HAP-1 (cell line): ENCODE measurements at regions not wholly inside any gene's neighbourhood (a gene's known extent, or its start where the extent isn't known, plus 50 kb on each side); places are given as distances from the start of the nearest gene placed in this dataset.

Experiments used
- DNase-seq, 2 experiments: peaks; one replicate each; pipeline ENCODE4 v3.0.0-alpha.2; 2016 to 2020; ENCODE audit warnings: low spot score in 2 of 2
- H3K27me3 ChIP-seq: fragments of 250-450 bp; sonication (Bioruptor Pico); 2 replicates; pipeline ENCODE4 v1.5.1; 2020; ENCODE audit warnings: low read depth, mild to moderate bottlenecking, moderate library complexity
- H3K36me3 ChIP-seq: fragments of 250-450 bp; sonication (Bioruptor Pico); replicated peaks from 2 replicates; pipeline ENCODE4 v1.5.1; 2020; ENCODE audit warnings: mild to moderate bottlenecking
- H3K4me1 ChIP-seq: fragments of 250-450 bp; sonication (Bioruptor Pico); 2 replicates; pipeline ENCODE4 v1.5.1; 2020; ENCODE audit warnings: mild to moderate bottlenecking
- H3K4me3 ChIP-seq: fragments of 250-450 bp; sonication (Bioruptor Pico); 2 replicates; pipeline ENCODE4 v1.5.1; 2020; ENCODE audit warnings: mild to moderate bottlenecking, moderate library complexity
- H3K9me3 ChIP-seq: fragments of 250-450 bp; sonication (Bioruptor Pico); 2 replicates; pipeline ENCODE4 v1.5.1; 2020; ENCODE audit warnings: mild to moderate bottlenecking, moderate library complexity
- in situ Hi-C: fragments of 300-500 bp; cut with MboI; formaldehyde crosslinking; loops from 3 replicates; pipeline ENCODE4 v1.14.3; 2020; ENCODE audit warnings: low sequenced_read_pairs, inconsistent platforms, mixed read lengths

- Histone ChIP-seq H3K9me3 (no peaks in the 10 kb centered on the region), H3K36me3 (no peaks in the 10 kb centered on the region), H3K4me1 (peaks cover 4% of the 10 kb centered on the region; the same call in 1 of the 2 replicates), H3K4me3 (no peak overlapping the region), H3K27me3 (no peaks in the 10 kb centered on the region)
- DNase-seq, result no peak
- in situ Hi-C loops, result no loop called here
These were observed 95.6 kb upstream of the ANKEF1 start for GRCh38 chr20:9939231-9939630.

DNA sequence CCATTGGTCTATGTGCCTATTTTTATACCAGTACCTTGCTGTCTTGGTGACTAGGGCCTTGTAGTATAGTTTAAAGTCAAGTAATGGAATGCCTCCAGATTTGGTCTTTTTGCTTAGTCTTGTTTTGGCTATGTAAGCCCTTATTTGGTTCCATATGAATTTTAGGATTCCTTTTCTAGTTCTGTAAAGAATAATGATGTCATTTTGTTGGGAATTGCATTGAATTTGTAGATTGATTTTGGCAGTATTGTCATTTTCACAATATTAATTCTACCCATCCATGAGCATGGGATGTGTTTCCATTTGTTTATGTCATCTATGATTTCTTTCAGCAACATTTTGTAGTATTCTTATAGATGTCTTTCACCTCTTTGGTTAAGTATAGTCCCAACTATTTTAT lies 96.4 kb upstream of the PAK5 start:
- Histone ChIP-seq H3K4me1 (no peaks in the 10 kb centered on the region), H3K36me3 (no peaks in the 10 kb centered on the region), H3K4me3 (no peak overlapping the region), H3K27me3 (no peaks in the 10 kb centered on the region), H3K9me3 (no peaks in the 10 kb centered on the region)
- in situ Hi-C loops, result no loop called here
- DNase-seq, result no peak

DNA sequence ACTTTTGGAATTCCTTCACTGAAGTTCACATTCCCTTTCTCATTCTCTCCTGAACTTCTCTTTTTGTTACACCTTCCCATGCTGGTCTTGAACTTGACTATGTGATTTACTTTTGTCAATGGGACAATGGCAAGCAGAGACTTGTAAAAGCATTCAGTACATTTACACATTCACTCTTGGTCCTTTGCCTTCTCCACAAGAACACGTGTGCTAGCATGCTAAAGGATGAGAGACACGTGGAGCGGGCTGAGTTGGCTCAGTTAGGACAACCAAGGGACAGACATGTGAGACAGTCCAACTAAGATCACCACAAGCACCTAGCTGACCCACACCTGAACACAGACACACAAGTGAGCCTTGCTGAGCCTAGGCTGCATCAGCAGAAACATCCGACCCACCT lies 91.3 kb upstream of the PAK5 start:
- no peak for DNase-seq
- in situ Hi-C loops, result no loop called here
- no peak overlapping the region for H3K4me3 ChIP-seq
- no peaks in the 10 kb centered on the region for H3K36me3 ChIP-seq
- H3K9me3 ChIP-seq, result no peaks in the 10 kb centered on the region
- no peaks in the 10 kb centered on the region for H3K27me3 ChIP-seq
- H3K4me1 ChIP-seq, result no peaks in the 10 kb centered on the region

GRCh38 chr20:9928955-9929354 lies 90.1 kb upstream of the PAK5 start:
- Histone ChIP-seq H3K4me3 (no peak overlapping the region), H3K27me3 (no peaks in the 10 kb centered on the region), H3K36me3 (no peaks in the 10 kb centered on the region), H3K4me1 (no peaks in the 10 kb centered on the region), H3K9me3 (no peaks in the 10 kb centered on the region)
- DNase-seq, result no peak
- in situ Hi-C loops, result no loop called here

DNA sequence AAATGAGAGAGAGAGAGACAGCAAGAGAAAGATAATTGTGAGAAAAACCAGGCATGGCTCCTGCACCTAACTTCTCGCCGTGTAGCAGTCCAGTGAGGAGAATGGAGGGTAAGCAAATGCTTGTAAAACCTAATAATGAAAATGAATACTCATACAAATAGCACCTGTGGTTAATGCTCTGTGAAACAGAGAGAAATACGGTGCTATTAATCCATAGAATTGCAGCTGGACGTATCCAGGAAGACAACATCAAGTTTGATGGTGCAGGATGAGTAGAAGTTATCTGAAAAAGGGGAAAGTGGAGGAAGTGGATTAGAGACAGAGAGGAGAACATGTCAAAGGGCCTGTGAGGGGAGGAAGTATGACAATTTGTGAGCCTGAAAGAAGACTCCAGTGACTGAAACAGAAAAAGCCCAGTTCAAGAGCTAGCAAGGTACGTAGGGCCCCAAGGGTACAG lies 89.4 kb upstream of the PAK5 start:
- no peak for DNase-seq
- H3K9me3 ChIP-seq, result no peaks in the 10 kb centered on the region
- H3K36me3 ChIP-seq, result no peaks in the 10 kb centered on the region
- H3K4me1 ChIP-seq, result no peaks in the 10 kb centered on the region
- no peak overlapping the region for H3K4me3 ChIP-seq
- no peaks in the 10 kb centered on the region for H3K27me3 ChIP-seq
- in situ Hi-C loops, result no loop called here

DNA sequence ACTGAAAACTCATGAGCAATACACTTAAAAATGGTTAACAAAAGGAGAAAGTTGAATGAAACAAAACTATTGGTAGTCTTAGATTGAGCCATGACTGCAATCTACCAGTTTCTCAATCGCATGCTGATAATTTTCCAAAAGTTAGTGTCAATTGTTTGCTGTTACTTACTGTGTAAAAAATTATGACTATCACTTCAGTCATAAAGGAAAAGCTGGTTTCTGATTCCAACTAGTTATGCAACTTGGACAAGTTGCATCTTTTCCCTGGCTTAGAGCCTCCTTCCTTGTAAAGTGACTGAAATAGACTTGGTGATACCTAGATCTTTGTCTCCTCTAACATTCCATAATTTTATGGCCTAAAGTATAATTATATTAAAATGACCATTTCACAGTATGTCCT lies 88.3 kb upstream of the PAK5 start:
- DNase-seq, result no peak
- Histone ChIP-seq H3K4me3 (no peak overlapping the region), H3K36me3 (no peaks in the 10 kb centered on the region), H3K27me3 (no peaks in the 10 kb centered on the region), H3K9me3 (no peaks in the 10 kb centered on the region), H3K4me1 (no peaks in the 10 kb centered on the region)
- in situ Hi-C loops, result no loop called here

DNA sequence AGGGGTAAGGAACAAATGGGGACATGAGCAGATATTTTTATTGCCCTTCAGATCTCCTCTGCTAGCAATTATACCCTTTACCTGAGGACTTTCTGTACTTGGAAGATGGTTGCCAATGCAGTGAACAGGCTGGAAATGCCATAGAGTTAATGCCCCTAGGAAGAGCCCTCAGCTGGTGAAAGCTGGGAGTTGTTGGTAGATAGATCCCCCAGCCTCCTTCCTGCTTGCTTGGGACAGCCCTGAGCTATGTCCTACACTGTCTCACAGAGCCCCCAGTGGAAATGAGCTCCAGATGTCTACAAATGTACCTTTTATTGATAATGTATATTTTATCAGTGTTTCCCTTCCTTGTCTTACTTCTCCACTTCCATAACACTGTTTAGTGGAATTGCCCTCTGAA lies 87.6 kb upstream of the PAK5 start:
- Histone ChIP-seq H3K36me3 (no peaks in the 10 kb centered on the region), H3K27me3 (no peaks in the 10 kb centered on the region), H3K4me1 (no peaks in the 10 kb centered on the region), H3K4me3 (no peak overlapping the region), H3K9me3 (no peaks in the 10 kb centered on the region)
- in situ Hi-C loops, result no loop called here
- DNase-seq, result no peak

- in situ Hi-C loops, result no loop called here
- no peak for DNase-seq
- Histone ChIP-seq H3K27me3 (peaks cover 2% of the 10 kb centered on the region; the same call in 1 of the 2 replicates), H3K36me3 (no peaks in the 10 kb centered on the region), H3K4me3 (no peak overlapping the region), H3K9me3 (no peaks in the 10 kb centered on the region), H3K4me1 (no peaks in the 10 kb centered on the region)
These were observed 87.1 kb upstream of the PAK5 start for GRCh38 chr20:9926007-9926406.

GRCh38 chr20:9923648-9924047 lies 84.8 kb upstream of the PAK5 start:
- in situ Hi-C loops, result loop anchor here (25.0 kb wide), 2 partner anchors 311 to 511 kb away; no protein-coding TSS in a partner anchor

GRCh38 chr20:9920866-9921265 lies 82.0 kb upstream of the PAK5 start:
- no peaks in the 10 kb centered on the region for H3K36me3 ChIP-seq
- H3K27me3 ChIP-seq, result peaks cover 5% of the 10 kb centered on the region; the same call in 1 of the 2 replicates
- H3K4me1 ChIP-seq, result no peaks in the 10 kb centered on the region
- H3K4me3 ChIP-seq, result no peak overlapping the region
- no peak for DNase-seq
- no peaks in the 10 kb centered on the region for H3K9me3 ChIP-seq
- in situ Hi-C loops, result loop anchor here (25.0 kb wide), 2 partner anchors 309 to 509 kb away; no protein-coding TSS in a partner anchor

More at GRCh38 chr20:9923648-9924047, 84.8 kb upstream of the PAK5 start:
- Histone ChIP-seq H3K36me3 (no peaks in the 10 kb centered on the region), H3K4me3 (no peak overlapping the region), H3K4me1 (no peaks in the 10 kb centered on the region), H3K27me3 (peaks cover 5% of the 10 kb centered on the region; the same call in 1 of the 2 replicates), H3K9me3 (no peaks in the 10 kb centered on the region)
- DNase-seq, result no peak

DNA sequence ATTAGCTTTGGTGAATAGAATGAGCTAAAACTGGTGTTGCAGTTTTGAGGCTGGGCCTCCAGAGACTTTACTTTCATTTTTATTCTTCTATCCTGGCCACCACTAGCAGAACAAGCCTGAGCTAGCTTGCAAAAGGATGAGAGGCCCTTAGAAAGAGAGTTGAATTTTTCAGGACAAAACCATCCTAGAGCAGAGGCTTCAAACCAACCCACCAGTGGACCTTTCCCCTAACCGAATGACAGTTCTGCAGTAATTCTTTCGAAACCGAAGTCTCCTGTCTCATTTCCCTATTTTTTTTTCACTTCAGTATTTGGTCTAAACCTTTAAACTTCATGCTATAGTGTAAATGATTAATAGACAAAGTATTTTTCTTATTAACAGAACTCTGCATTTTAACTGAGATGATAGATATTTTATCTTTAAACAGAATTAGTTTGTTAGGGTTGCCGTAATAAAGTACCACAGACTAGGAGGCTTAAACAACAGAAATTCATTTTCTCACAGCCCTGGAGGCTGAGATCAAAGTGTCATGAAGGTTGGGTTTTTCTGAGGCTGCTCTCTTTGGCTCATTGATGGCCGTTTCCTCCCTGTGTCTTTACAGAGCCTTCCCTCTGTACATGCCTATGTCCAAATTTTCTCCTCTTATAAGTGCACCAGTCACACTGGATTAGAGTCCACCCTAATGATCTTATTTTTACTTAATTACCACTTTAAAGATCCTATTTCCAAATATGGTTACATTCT lies 80.6 kb upstream of the PAK5 start:
- in situ Hi-C loops, result loop anchor here (25.0 kb wide), 2 partner anchors 307 to 507 kb away; no protein-coding TSS in a partner anchor
- H3K27me3 ChIP-seq, result peaks cover 5% of the 10 kb centered on the region; the same call in 1 of the 2 replicates
- H3K4me3 ChIP-seq, result no peak overlapping the region
- H3K36me3 ChIP-seq, result no peaks in the 10 kb centered on the region
- H3K4me1 ChIP-seq, result no peaks in the 10 kb centered on the region
- no peak for DNase-seq
- H3K9me3 ChIP-seq, result no peaks in the 10 kb centered on the region

- peaks cover 5% of the 10 kb centered on the region; the same call in 1 of the 2 replicates for H3K27me3 ChIP-seq
- in situ Hi-C loops, result loop anchor here (25.0 kb wide), 2 partner anchors 306 to 506 kb away; no protein-coding TSS in a partner anchor
- no peaks in the 10 kb centered on the region for H3K9me3 ChIP-seq
- no peaks in the 10 kb centered on the region for H3K4me1 ChIP-seq
- no peaks in the 10 kb centered on the region for H3K36me3 ChIP-seq
- DNase-seq, result no peak
- no peak overlapping the region for H3K4me3 ChIP-seq
These were observed 79.5 kb upstream of the PAK5 start for GRCh38 chr20:9918348-9918747.

- H3K36me3 ChIP-seq, result no peaks in the 10 kb centered on the region
- no peak overlapping the region for H3K4me3 ChIP-seq
- H3K4me1 ChIP-seq, result no peaks in the 10 kb centered on the region
- H3K27me3 ChIP-seq, result peaks cover 5% of the 10 kb centered on the region; the same call in 1 of the 2 replicates
- H3K9me3 ChIP-seq, result no peaks in the 10 kb centered on the region
- in situ Hi-C loops, result loop anchor here (25.0 kb wide), 2 partner anchors 304 to 504 kb away; no protein-coding TSS in a partner anchor
- DNase-seq, result no peak
These were observed 77.9 kb upstream of the PAK5 start for GRCh38 chr20:9916761-9917160.

DNA sequence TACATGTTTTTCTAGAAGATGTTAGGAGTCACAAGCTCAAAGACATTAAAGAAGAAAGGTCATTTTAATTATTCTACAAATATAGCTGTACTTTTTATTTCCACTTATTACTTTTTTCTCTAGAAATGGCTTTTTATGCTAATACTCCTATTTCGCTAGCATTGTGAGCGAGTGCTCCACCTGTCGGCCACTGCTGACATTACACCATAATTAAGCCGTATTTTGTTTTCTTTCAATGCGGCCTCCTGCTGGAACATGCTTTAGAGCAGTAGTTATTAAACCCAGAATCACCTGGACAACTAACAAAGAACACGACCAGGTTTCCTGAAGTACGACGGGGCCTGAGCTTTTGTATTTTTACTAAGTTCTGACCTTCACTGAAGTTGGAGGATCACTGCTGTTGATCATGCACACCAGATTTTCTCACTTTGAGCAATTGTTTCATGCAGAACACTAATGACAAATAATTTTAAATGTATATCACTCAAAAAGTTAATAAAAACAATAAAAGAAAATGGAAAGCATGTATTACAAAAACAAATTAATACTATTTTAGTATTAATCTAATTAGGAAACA lies 74.1 kb upstream of the PAK5 start:
- H3K4me1 ChIP-seq, result no peaks in the 10 kb centered on the region

More for the DNA sequence above, 74.1 kb upstream of the PAK5 start:
- H3K36me3 ChIP-seq, result no peaks in the 10 kb centered on the region
- no peak overlapping the region for H3K4me3 ChIP-seq
- H3K9me3 ChIP-seq, result no peaks in the 10 kb centered on the region
- in situ Hi-C loops, result loop anchor here (25.0 kb wide), 2 partner anchors 301 to 501 kb away; no protein-coding TSS in a partner anchor
- DNase-seq, result peak; percentile 40 to 64
- no peaks in the 10 kb centered on the region for H3K27me3 ChIP-seq
